ENCODE measurements at regions not wholly inside any gene's neighbourhood (a gene's known extent, or its start where the extent isn't known, plus 50 kb on each side); places are given as distances from the start of the nearest gene placed in this dataset.

DNA sequence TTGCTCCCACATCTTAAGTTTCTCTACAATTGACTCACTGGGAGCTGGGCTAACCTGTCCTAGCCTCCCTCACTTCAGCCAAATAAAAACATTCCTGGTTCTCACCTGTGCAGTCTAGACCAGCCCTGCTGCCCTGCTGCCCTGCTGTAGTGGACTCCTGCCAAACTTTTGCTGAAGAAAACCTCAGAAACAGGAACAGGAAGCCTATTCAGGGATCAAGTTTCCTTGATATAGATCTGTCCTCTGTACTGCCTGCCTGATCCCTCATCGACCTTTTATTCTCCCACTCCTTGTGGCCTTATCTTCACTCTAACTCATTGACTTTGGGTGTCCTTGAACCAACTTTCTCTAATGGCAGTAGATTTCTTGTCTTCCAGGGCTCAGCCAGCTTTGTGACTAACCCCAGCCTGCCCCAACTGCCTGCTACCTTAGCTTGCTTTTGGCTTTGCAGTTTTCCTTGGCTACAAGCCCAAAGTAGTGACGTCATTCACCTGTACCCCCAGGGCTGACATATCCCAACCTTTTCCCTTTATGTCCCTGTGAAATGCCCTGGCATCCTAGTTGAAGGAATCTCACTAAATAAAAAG lies 234.8 kb downstream of the DUSP6 start:
- in situ Hi-C loops (cut with MboI; ENCODE audit: low sequenced_read_pairs), result no loop called here

DNA sequence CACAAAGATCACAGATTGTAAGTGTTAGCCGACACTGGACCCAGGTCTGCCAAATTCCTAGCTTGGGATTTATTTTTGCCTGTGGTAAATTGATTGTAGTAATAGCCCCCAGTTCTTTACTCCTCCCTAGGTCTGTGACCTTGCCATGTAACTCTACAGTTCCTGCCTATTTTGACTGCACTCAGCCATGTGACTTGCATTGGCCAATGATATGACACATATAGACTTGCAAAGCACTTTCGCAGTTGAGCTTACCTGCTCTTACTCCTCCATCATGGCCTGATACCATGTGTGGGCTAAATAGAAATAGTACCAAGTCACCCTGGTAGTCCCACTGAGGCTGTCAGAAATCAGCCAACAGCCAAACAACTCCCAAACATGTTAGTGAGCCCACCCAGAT lies 240.3 kb downstream of the DUSP6 start:
- in situ Hi-C loops (cut with MboI; ENCODE audit: low sequenced_read_pairs), result no loop called here

DNA sequence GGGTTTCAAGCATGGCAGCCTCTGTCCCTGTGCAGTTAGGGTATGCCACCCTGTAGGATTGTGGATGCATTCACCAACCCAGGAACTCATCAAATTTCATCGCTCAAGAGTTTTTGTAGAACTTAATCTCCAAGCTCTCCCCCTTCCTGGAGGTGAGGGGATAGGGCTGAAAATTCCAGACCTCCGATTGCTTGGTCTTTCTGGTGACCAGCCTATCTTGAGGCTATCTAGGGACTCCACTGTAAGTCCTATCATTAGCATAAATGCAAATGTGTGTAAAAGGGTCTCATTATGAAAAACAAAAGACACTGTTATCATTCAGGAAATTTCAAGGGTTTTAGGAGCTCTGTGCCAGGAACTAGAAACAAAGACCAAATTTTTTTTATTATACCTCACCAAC lies 244.0 kb downstream of the DUSP6 start:
- in situ Hi-C loops (cut with MboI; ENCODE audit: low sequenced_read_pairs), result no loop called here

DNA sequence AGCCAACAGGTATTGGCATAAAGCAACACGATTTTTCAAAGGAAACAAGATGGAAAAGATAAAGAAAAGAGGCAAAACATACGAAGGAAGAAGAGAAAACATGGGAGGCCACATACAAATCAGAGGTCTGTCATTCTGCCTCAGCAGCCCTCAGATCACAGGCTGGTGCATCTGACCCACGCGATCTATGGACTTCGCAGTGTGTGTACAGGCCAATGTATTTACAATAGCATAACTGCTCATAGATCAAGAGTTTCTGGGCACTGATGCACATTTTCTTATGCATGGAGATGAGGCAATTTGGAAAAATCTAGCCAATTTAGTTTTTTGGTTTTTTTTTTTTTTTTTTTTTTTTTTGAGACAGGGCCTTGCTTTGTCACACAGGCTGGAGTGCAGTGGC lies 245.4 kb downstream of the DUSP6 start:
- in situ Hi-C loops (cut with MboI; ENCODE audit: low sequenced_read_pairs), result no loop called here

DNA sequence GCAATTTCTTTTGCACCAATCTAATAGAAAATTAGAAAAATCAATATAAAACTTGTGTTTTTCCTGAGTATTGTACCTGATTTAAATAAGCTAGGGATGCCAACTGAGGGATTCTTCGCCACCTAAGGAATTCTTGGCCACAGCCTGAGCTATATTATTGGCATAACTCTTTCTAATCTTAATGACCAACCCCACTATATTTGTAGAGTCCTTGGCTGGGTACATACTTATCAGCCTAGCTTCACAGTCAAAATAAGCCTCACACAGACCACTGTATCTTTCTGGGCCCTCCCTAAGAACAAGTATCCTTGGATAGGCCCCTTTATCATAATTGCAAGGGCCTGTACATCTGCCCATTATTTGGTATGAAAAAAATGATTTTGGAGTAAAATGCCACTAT lies 247.1 kb downstream of the DUSP6 start:
- in situ Hi-C loops (cut with MboI; ENCODE audit: low sequenced_read_pairs), result no loop called here

DNA sequence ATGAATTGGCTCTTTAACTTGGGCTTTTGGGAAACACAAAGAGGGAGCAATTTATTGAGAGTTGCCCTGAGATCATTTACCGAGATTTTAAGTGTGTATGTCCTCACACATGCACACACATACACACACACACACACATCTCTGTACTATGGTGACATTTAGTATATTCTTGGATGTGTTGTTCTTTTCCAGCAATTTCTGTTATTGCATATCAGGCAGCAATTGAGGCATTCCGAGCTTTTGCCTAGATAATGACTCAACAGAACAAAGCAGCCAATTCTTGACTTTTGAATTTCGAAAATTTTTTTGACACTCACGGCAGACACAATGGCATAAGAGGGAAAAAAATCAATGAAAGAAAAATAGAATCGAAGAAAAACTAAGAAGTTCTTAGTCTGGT lies 248.5 kb downstream of the DUSP6 start:
- in situ Hi-C loops (cut with MboI; ENCODE audit: low sequenced_read_pairs), result no loop called here

DNA sequence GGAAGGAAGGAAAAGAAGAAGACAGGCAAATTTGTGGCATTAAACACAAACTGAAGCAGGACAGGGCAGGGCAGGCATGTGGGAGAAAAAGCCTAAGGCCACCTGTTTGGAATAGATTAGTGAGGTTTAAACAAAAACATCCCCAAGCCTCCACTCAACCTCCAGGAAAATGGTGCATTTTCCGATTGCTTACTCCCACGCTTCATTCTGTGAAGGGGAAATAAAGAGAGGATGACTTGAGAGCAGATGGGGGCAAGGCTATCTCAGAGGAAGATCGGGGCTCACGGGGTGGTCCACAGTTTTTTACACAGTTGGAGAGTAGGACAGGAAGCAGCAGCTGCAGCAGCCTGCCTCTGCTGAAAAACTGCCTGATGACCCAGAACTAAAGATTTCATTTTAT lies 250.9 kb downstream of the DUSP6 start:
- in situ Hi-C loops (cut with MboI; ENCODE audit: low sequenced_read_pairs), result no loop called here

DNA sequence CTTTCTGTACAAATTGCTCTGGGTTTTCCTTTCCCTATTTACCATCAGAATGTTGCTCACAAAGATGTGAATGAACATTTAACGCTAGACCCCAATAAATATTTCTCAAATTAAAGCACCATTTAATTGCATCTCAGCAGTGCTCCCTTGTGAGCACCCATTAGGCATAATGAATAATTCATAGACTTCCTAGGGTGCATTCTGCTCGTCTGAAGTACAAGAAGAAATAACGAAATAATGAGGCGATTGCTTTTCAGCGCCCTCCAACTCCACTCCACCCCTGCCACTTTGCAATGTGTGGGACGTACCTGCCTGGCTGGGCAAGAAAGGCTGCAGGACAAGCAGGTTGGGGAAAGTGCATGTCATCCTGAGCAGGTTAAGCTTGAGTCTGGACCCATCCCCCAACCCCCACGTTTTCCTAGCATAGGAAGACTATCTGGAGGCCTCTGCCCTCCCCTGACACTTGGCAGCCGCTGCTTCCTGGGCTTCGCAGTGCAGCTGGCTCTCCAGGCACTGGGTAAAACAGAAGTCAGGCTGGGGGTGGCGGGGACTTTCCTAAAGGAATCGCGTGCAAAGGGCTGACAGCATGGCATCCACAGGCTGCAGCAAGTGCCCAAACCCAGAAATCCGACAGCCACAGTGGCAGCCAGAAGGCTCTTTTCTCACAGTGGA lies 253.7 kb downstream of the DUSP6 start:
- in situ Hi-C loops (cut with MboI; ENCODE audit: low sequenced_read_pairs), result no loop called here

DNA sequence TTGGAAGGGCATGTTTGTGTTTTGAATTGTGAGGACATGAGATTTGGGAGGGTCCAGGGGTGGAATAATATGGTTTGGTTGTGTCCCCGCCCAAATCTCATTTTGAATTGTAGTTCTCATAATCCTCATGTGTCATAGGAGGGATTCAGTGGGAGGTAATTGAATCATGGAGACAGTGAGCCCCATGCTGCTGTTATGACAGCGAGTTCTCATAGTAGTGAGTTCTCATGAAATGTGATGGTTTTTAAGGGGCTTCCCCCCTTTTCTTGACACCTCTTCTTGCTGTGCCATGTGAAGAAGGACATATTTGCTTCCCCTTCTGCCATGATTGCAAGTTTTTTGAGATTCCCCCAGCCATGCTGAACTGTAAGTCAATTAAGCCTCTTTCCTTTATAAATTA lies 260.0 kb downstream of the DUSP6 start:
- in situ Hi-C loops (cut with MboI; ENCODE audit: low sequenced_read_pairs), result no loop called here

DNA sequence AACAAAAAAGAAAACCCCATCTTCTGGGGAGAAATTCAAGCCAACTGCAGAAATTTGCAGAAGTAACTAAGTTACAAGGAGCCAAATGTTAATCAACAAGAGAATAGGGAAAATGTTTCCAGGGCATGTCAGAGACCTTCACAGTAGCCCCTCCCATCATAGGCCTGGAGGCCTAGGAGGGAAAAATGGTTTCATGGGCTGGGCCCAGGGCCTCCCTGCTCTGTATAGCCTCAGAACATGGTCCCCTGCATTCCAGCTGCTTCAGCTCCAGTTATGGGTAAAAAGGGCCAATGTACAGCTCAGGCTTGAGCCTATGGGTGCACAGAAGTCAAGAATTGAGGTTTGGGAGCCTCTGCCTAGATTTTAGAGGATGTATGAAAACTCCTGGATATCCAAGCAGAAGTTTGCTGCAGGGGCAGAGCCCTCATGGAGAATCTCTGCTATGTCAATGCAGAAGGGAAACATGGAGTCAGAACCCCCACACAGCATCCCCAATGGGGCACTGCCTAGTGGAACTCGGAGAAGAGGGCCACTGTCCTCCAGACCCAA lies 260.9 kb downstream of the DUSP6 start:
- in situ Hi-C loops (cut with MboI; ENCODE audit: low sequenced_read_pairs), result no loop called here

DNA sequence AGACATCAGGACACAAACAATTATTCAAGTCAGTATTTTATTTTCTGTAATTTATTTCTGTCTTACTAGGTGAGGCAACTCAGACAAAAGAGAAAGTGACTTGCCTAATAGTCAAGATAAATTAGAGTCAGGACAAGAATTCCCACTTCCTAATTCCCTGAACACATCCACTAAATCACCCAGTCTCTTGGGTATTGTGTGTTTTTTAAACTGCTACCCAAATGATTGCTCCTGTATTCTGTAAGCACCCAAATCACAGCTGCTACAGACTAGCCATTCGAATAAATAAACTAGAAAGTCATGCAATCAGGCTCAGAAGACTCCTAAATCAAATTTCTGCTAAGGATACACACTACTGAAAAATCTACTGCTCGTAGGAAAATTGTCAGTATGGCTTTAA lies 263.0 kb downstream of the DUSP6 start:
- in situ Hi-C loops (cut with MboI; ENCODE audit: low sequenced_read_pairs), result no loop called here

DNA sequence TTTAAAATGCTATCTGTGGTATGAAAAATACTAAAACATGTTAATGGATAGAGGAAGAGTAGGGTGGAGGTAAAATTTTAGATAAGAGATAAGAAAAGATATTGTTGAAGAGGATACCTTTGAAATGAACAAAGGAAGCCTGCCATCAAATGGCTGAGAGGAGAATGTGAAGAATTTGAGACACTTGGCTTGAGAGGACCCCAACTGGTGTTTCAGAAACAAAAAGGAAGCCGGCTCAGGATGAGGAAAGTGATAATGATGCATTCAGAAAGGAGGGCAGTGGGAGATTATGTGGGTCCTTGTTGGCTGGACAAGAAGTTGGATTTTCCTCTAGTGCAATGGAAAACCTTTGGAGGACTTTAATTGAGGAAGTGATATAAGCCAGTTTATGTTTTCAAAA lies 264.4 kb downstream of the DUSP6 start:
- in situ Hi-C loops (cut with MboI; ENCODE audit: low sequenced_read_pairs), result no loop called here

DNA sequence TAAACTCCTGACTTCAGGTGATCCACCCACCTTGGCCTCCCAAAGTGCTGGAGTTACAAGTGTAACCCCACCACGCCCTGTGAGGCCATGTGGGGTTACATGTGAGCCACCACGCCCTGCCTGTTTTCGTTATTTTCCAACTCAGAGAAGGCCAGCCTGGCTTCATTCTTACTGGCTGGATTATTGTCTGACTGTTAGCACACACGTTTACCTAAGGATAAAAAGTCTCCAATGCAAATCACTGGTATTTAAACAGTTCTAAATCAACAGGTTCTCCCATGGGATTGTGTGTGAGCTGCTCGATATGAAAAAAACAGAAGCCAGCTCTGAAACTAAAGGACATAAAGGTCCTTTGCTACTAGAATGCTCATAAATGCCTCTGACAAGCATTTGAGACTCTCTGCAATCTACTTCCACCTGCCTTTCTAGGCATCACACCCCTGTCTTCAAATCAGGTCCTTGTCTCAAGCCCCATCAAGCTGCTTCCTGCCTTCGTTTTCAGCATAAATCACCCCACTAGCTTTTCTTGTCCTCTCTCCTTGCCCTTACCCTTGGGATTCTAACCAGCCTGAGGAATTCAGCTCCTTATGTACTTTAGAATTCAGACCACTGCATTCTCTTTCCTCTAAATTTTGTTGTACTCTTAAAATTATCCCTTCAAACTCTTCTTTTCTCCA lies 265.0 kb downstream of the DUSP6 start:
- in situ Hi-C loops (cut with MboI; ENCODE audit: low sequenced_read_pairs), result no loop called here

DNA sequence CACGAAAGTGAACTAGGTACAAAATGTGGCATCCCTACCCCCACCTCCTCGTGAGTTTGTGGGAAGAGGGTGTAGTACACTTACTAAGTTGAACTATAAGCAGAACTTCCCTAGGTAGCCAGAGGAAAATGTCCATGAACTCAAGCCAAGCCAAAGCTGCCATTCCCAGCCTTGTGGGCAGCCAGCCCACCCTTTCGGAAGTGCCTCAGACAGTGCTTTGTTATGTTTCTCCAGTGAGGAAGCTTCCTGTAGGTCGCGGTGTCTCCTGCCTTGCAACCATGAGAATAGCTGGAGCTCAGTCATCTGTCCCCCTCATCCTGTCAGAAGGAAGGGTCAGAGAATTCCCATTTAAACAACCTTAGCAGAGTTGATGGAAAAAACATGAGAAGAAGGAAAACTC lies 266.9 kb downstream of the DUSP6 start:
- in situ Hi-C loops (cut with MboI; ENCODE audit: low sequenced_read_pairs), result no loop called here

DNA sequence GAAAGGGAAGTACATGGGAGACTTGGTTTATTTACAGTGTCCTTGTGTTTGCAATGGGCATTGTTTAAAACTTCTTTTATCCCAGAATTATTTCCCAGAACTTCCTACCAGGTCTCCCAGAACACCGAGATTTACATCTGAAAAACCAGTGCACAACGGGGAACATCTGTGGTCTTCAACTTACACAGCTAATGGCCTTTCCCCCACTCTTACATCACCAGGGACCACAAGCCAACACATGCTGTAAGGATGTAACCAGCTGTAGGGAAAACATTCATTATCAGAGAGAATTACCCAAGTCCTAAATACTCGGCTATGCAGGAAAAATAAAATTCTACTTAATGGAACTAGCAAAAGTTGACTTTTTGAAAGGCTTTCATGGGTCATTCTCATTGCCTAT lies 267.6 kb downstream of the DUSP6 start:
- in situ Hi-C loops (cut with MboI; ENCODE audit: low sequenced_read_pairs), result no loop called here

DNA sequence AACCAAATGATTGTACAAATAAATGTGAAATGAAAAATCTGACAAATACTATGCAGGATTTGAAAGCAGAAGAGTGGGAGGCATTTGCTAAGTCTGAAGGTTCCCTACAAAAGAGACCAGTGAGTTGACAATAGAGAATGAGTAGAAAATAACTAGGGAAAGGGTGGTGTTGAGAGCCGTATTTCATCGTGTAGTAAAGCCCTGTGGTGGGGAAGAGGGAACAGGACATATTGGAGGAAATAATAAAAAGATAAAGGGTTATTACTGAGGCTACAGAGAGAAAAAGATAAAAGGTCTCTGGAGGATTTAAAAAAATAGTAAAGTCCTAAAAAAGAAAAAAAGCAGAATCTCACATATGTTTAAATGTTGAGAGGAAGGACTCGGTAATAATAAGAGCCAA lies 268.8 kb downstream of the DUSP6 start:
- in situ Hi-C loops (cut with MboI; ENCODE audit: low sequenced_read_pairs), result no loop called here

DNA sequence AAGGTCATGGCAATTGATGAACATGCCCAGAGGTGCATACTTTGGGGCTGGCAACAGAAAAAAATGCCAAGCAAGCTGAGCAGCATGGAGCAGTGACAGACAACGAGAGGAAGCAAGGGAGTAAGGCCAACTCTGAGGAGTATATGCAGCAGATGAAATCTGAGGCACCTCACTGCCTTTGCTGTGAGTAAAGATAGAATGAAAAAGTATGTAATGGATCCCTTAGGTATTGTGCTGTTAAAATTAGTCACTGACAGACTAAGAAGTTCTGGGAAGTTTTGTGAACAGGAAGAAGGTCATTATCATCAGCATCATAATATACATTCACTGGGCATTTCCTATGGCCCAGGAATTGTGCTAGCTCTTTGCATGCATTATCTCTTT lies 269.9 kb downstream of the DUSP6 start:
- in situ Hi-C loops (cut with MboI; ENCODE audit: low sequenced_read_pairs), result no loop called here

DNA sequence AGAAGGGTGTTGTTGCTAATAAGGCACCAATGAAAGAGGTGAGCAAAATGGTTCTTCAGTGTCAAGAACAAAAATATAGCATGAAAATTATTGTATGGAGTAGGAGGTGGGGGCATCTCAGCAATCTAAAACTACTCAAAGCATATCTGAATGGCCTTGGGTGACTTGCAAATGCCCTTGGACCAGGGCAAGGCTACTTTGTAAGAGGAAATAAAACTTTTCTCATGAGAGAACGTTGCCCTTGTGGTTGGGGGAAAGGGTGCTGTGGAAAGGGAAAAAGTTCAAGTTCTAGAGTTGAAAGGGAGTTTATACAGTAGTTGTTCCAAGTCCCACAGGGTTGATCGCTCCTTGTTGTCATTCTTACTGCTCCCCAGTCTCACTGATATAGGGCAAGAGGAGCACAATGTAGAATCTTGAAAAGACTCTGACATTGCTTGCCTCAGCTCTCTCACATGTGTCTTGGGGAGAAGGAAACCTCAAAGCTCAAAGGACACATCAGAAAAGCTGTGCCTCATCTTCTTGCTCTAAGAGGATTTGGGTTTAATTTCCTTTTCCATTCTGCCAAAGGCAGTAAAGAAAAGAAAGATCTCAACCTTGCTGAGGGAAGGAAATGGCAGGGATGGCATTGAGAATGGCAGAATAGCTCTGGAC lies 270.5 kb downstream of the DUSP6 start:
- in situ Hi-C loops (cut with MboI; ENCODE audit: low sequenced_read_pairs), result no loop called here

DNA sequence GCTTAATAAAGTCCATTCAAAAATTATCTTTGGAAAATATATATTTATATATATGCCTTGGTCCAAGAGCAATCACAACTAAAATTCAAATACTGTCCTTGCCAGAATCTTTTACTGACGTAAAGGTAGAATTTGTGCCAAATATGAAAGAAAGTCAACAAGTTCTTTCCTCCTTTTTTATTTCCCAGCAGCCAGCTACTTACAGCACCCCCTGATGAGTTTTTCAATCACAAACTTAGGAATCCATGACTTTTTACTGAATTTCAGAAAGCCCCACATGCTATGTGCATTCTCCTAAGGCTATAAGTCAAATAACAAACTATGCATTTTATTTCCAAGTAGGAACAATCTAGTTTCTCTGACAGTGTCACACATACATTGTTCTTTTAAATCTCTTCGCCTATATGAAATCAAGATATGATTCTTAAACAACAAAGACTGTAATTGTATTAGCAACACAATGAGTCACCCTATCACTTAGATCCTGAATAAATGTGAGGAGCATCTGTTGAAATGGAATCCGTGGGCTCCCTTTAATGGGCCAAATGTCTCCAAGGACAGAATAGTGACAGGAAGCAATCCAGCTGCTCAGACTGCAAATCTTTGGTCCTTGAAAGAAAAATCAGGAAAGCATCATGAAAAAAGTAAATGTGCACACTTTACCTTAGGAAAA lies 271.4 kb downstream of the DUSP6 start:
- in situ Hi-C loops (cut with MboI; ENCODE audit: low sequenced_read_pairs), result no loop called here

DNA sequence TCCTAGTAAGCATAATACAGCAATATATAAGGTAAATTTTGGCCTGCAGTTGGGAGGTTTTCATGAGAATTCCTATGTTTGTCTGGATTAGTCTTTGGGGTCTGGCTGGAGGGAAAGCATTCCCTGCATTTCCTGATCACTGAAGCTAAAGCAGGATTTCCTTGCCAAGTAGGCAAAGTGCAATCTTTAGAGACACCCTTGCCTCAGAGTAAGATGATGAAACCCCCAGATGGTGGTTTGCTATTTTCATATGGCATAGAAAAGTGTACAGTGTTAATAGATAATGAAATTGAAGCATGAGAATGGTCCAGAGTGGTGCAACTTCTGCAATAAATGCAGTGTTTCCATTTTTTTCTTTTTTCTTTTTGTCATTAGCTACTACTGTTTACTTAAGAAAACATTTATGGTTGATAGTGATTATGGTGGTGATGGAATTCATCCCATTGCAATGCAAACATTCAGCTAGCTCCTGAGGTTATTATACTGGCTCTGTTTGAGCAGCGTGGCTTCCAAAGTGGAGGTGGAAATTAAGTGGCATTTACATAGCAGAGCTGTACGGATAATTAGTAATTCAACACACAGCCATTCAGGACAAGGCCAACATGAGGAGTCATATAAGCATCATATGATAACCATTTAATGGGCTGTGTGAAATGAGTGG lies 276.3 kb downstream of the DUSP6 start:
- in situ Hi-C loops (cut with MboI; ENCODE audit: low sequenced_read_pairs), result no loop called here

DNA sequence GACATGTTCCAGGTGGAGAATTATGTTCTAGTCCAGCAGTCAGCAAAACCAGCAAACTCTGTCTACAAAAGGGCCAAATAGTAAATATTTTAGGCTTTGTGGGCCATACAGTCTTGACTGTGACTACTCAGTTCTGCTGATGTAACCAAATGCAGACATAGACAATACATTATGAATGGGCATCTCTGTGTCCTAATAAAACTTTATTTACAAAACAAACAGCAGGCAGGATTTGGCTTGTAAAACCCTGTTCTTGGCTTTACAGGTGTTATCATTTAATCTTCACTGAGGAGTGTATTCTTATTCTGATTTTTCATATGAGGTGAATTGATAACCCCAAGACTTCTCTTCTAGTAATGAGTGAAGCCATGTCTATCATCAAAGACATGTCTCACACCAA lies 278.6 kb downstream of the DUSP6 start:
- in situ Hi-C loops (cut with MboI; ENCODE audit: low sequenced_read_pairs), result loop anchor here (25.0 kb wide), 1 partner anchor 264 kb away; no protein-coding TSS in a partner anchor

All from HL-60/S4 treated with phorbol 12-myristate 13-acetate at 8.2 ng/mL for 4 days and 3 days (cell line).